WTC11 (cell line): ENCODE measurements at regions not wholly inside any gene's neighbourhood (a gene's known extent, or its start where the extent isn't known, plus 50 kb on each side); places are given as distances from the start of the nearest gene placed in this dataset.

Experiments
- ATAC-seq: fragments of 200-7000 bp; cut with Tn5 transposase; 2 replicates; pipeline ENCODE4 v1.10.0; 2021; ENCODE audit warnings: mild to moderate bottlenecking, moderate library complexity
- CTCF ChIA-PET: fragments of 300-600 bp; sonication (Branson Sonifier 250); formaldehyde crosslinking; loops from one replicate; lab custom pipeline; 2021; ENCODE audit warnings: antibody characterized with exemption; lab: Charles Lee
- POLR2A ChIA-PET: fragments of 350-600 bp; sonication (Branson Sonifier 250); formaldehyde crosslinking; loops from one replicate; lab custom pipeline; 2021; ENCODE audit warnings: antibody characterized with exemption; lab: Charles Lee
- DNase-seq: peaks from one replicate; pipeline ENCODE4 v3.0.0; 2021; ENCODE audit warnings: low spot score
- H3K27ac Mint-ChIP-seq: 2 replicates; pipeline ENCODE4 v1.8.0; 2021; ENCODE audit warnings: mixed read lengths
- H3K27me3 Mint-ChIP-seq: 2 replicates; pipeline ENCODE4 v1.8.0; 2021; ENCODE audit warnings: low read depth, mild to moderate bottlenecking, moderate library complexity, mixed read lengths
- H3K36me3 Mint-ChIP-seq: 2 replicates; pipeline ENCODE4 v1.8.0; 2021; ENCODE audit warnings: mixed read lengths
- H3K4me1 Mint-ChIP-seq: 2 replicates; pipeline ENCODE4 v1.8.0; 2022; ENCODE audit warnings: mixed read lengths
- H3K4me3 Mint-ChIP-seq: 2 replicates; pipeline ENCODE4 v1.8.0; 2021; ENCODE audit warnings: mild to moderate bottlenecking, moderate library complexity, mixed read lengths
- H3K9me3 Mint-ChIP-seq: 2 replicates; pipeline ENCODE4 v1.8.0; 2021; ENCODE audit warnings: mixed read lengths
- AFF4 ChIP-seq: sonication (generic); formaldehyde crosslinking; IDR thresholded peaks from 2 replicates; pipeline ENCODE4 v1.8.1; 2023; ENCODE audit warnings: mild to moderate bottlenecking, missing genetic modification reagents, borderline replicate concordance
- CBFB ChIP-seq: sonication (generic); formaldehyde crosslinking; IDR thresholded peaks from 2 replicates; pipeline ENCODE4 v1.8.1; 2022; ENCODE audit warnings: mild to moderate bottlenecking, low read depth, missing genetic modification reagents
- CREB1 ChIP-seq: sonication (generic); formaldehyde crosslinking; IDR thresholded peaks from 2 replicates; pipeline ENCODE4 v1.8.0; 2023; ENCODE audit warnings: mild to moderate bottlenecking, missing genetic modification reagents
- E2F1 ChIP-seq: sonication (generic); formaldehyde crosslinking; IDR thresholded peaks from 2 replicates; pipeline ENCODE4 v1.8.0; 2022; ENCODE audit warnings: mild to moderate bottlenecking, missing genetic modification reagents
- FOXP1 ChIP-seq: sonication (generic); formaldehyde crosslinking; IDR thresholded peaks from 2 replicates; pipeline ENCODE4 v1.8.0; 2022; ENCODE audit warnings: missing genetic modification reagents, mild to moderate bottlenecking, moderate library complexity, borderline replicate concordance
- KAT7 ChIP-seq: sonication (generic); formaldehyde crosslinking; IDR thresholded peaks from 2 replicates; pipeline ENCODE4 v1.8.1; 2023; ENCODE audit warnings: missing genetic modification reagents, mild to moderate bottlenecking, borderline replicate concordance
- MLX ChIP-seq: sonication (generic); formaldehyde crosslinking; IDR thresholded peaks from 2 replicates; pipeline ENCODE4 v1.8.1; 2023; ENCODE audit warnings: mild to moderate bottlenecking, missing genetic modification reagents, moderate library complexity
- MXD4 ChIP-seq: fragments of 250-450 bp; sonication (Bioruptor Pico); IDR thresholded peaks from 2 replicates; pipeline ENCODE4 v1.8.0; 2021; ENCODE audit warnings: mild to moderate bottlenecking, moderate library complexity, borderline replicate concordance
- MYBL2 ChIP-seq: sonication (generic); formaldehyde crosslinking; IDR thresholded peaks from 2 replicates; pipeline ENCODE4 v1.8.1; 2023; ENCODE audit warnings: mild to moderate bottlenecking, moderate library complexity, missing genetic modification reagents
- NFATC4 ChIP-seq: fragments of 250-450 bp; sonication (Bioruptor Pico); IDR thresholded peaks from 2 replicates; pipeline ENCODE4 v1.9.0; 2021; ENCODE audit warnings: mild to moderate bottlenecking
- NFYB ChIP-seq: sonication (generic); formaldehyde crosslinking; conservative IDR thresholded peaks from 2 replicates; pipeline ENCODE4 v1.8.0; 2022; ENCODE audit warnings: low read depth, missing genetic modification reagents
- NR2C2 ChIP-seq: sonication (generic); formaldehyde crosslinking; IDR thresholded peaks from 2 replicates; pipeline ENCODE4 v1.8.0; 2022; ENCODE audit warnings: mild to moderate bottlenecking, missing genetic modification reagents
- PRDM15 ChIP-seq: sonication (generic); formaldehyde crosslinking; IDR thresholded peaks from 2 replicates; pipeline ENCODE4 v1.8.0; 2022; ENCODE audit warnings: missing genetic modification reagents
- PRRX2 ChIP-seq: fragments of 250-450 bp; sonication (Bioruptor Pico); IDR thresholded peaks from 2 replicates; pipeline ENCODE4 v1.8.0; 2021; ENCODE audit warnings: mild to moderate bottlenecking
- SMAD4 ChIP-seq: sonication (generic); formaldehyde crosslinking; IDR thresholded peaks from 2 replicates; pipeline ENCODE4 v1.8.0; 2022; ENCODE audit warnings: mild to moderate bottlenecking, missing genetic modification reagents
- SOX15 ChIP-seq: fragments of 250-450 bp; sonication (Bioruptor Pico); IDR thresholded peaks from 2 replicates; pipeline ENCODE4 v1.9.0; 2021; ENCODE audit warnings: mild to moderate bottlenecking
- TEAD1 ChIP-seq: sonication (generic); formaldehyde crosslinking; IDR thresholded peaks from 2 replicates; pipeline ENCODE4 v1.8.0; 2022; ENCODE audit warnings: mild to moderate bottlenecking, missing genetic modification reagents
- TEAD4 ChIP-seq: sonication (generic); formaldehyde crosslinking; IDR thresholded peaks from 2 replicates; pipeline ENCODE4 v1.8.0; 2022; ENCODE audit warnings: mild to moderate bottlenecking, missing genetic modification reagents
- ZBTB21 ChIP-seq: sonication (generic); formaldehyde crosslinking; IDR thresholded peaks from 2 replicates; pipeline ENCODE4 v1.8.1; 2023; ENCODE audit warnings: mild to moderate bottlenecking, missing genetic modification reagents, borderline replicate concordance
- ZNF219 ChIP-seq: sonication (generic); formaldehyde crosslinking; IDR thresholded peaks from 2 replicates; pipeline ENCODE4 v1.8.0; 2023; ENCODE audit warnings: missing genetic modification reagents, mild to moderate bottlenecking, borderline replicate concordance
- ZNF423 ChIP-seq: fragments of 250-450 bp; sonication (Bioruptor Pico); IDR thresholded peaks from 2 replicates; pipeline ENCODE4 v2.1.2; 2022; ENCODE audit warnings: mild to moderate bottlenecking, moderate library complexity
- TF ChIP-seq, protein P1 (sequence below): sonication (generic); formaldehyde crosslinking; IDR thresholded peaks from 2 replicates; pipeline ENCODE4 v1.8.0; 2022; ENCODE audit warnings: mild to moderate bottlenecking, missing genetic modification reagents
- TF ChIP-seq, protein P2 (sequence below): sonication (generic); formaldehyde crosslinking; IDR thresholded peaks from 2 replicates; pipeline ENCODE4 v1.8.0; 2022; ENCODE audit warnings: mild to moderate bottlenecking, missing genetic modification reagents

GRCh38 chr2:83162421-83162820 lies 1296.7 kb downstream of the SUCLG1 start (continued):
- TF ChIP-seq PRDM15: no peak
- TF ChIP-seq ZNF423 (CRISPR knock-in tag): no peak
- TF ChIP-seq NR2C2 (CRISPR knock-in tag): no peak
- no peak for TF ChIP-seq NFYB (CRISPR knock-in tag)
- no peak for TF ChIP-seq FOXP1
- TF ChIP-seq MXD4 (CRISPR knock-in tag): no peak
- no peak for TF ChIP-seq NFATC4 (CRISPR knock-in tag)
- TF ChIP-seq TEAD4 (CRISPR knock-in tag): no peak
- no peak for TF ChIP-seq E2F1
- TF ChIP-seq TEAD1 (CRISPR knock-in tag): no peak
- TF ChIP-seq PRRX2: no peak
- TF ChIP-seq MYBL2 (CRISPR knock-in tag): no peak

DNA sequence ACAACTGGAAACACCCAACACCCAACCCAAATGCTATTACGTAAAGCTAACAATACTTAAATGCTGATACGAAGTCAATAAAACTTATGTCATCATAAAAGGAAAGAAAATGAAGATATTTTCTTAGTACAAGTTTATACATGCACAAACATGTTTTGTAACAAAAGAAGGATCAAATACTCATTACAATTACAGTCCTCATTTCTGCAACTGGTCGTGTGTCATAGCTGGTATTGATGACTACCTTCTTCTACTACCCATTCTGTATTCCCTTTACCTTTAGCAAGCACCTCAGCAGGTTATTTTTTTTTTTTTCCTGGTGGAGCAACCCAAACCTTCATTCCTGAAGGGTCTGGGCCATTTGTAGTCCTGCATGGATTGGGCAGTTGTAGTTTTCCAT lies 1298.5 kb downstream of the SUCLG1 start:
- ATAC-seq: no peak
- POLR2A ChIA-PET: no interaction called here

More for the DNA sequence above, 1298.5 kb downstream of the SUCLG1 start:
- no peak for DNase-seq
- TF ChIP-seq, protein P1, sequence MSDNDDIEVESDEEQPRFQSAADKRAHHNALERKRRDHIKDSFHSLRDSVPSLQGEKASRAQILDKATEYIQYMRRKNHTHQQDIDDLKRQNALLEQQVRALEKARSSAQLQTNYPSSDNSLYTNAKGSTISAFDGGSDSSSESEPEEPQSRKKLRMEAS (CRISPR knock-in tag): no peak
- TF ChIP-seq ZBTB21 (CRISPR knock-in tag) (no peak), SMAD4 (CRISPR knock-in tag) (no peak), CREB1 (CRISPR knock-in tag) (no peak), ZNF219 (CRISPR knock-in tag) (no peak), AFF4 (CRISPR knock-in tag) (no peak), MYBL2 (CRISPR knock-in tag) (no peak), NFYB (CRISPR knock-in tag) (no peak), MLX (CRISPR knock-in tag) (no peak), KAT7 (CRISPR knock-in tag) (no peak), CBFB (CRISPR knock-in tag) (no peak), TEAD4 (CRISPR knock-in tag) (no peak), NR2C2 (CRISPR knock-in tag) (no peak), FOXP1 (no peak), SOX15 (CRISPR knock-in tag) (no peak)
- TF ChIP-seq, protein P2, sequence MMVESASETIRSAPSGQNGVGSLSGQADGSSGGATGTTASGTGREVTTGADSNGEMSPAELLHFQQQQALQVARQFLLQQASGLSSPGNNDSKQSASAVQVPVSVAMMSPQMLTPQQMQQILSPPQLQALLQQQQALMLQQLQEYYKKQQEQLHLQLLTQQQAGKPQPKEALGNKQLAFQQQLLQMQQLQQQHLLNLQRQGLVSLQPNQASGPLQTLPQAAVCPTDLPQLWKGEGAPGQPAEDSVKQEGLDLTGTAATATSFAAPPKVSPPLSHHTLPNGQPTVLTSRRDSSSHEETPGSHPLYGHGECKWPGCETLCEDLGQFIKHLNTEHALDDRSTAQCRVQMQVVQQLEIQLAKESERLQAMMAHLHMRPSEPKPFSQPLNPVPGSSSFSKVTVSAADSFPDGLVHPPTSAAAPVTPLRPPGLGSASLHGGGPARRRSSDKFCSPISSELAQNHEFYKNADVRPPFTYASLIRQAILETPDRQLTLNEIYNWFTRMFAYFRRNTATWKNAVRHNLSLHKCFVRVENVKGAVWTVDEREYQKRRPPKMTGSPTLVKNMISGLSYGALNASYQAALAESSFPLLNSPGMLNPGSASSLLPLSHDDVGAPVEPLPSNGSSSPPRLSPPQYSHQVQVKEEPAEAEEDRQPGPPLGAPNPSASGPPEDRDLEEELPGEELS (CRISPR knock-in tag): no peak
- Mint-ChIP-seq H3K27ac (no peak overlapping the region), H3K4me3 (no peak overlapping the region), H3K27me3 (no peaks in the 10 kb centered on the region), H3K9me3 (peaks cover 33% of the 10 kb centered on the region), H3K4me1 (no peaks in the 10 kb centered on the region), H3K36me3 (peaks cover 14% of the 10 kb centered on the region)
- CTCF ChIA-PET: no interaction called here
